DOHH2 (cell line): ENCODE measurements at regions not wholly inside any gene's neighbourhood (a gene's known extent, or its start where the extent isn't known, plus 50 kb on each side); places are given as distances from the start of the nearest gene placed in this dataset.

Experiments
- H3F3A ChIP-seq: fragments of 200-600 bp; sonication (generic), shearing (Covaris generic); 2 replicates; pipeline ENCODE4 v1.6.0; 2016; ENCODE audit warnings: antibody characterized with exemption, mild to moderate bottlenecking; ENCODE audit not compliant: control insufficient read depth, insufficient read depth
- H3K27ac ChIP-seq: fragments of 200-600 bp; sonication (generic); 2 replicates; pipeline ENCODE4 v1.5.1; 2014; ENCODE audit warnings: low read depth, mild to moderate bottlenecking, low read length, moderate library complexity
- H3K27me3 ChIP-seq: fragments of 200-600 bp; sonication (generic); 2 replicates; pipeline ENCODE4 v1.6.1; 2014; ENCODE audit warnings: mild to moderate bottlenecking, low read length, mixed read lengths; ENCODE audit not compliant: control insufficient read depth
- H3K36me3 ChIP-seq: fragments of 200-600 bp; sonication (generic); 2 replicates; pipeline ENCODE4 v1.6.1; 2014; ENCODE audit warnings: mild to moderate bottlenecking, low read length, moderate library complexity, mixed read lengths; ENCODE audit not compliant: control insufficient read depth
- H3K4me1 ChIP-seq: fragments of 200-600 bp; sonication (generic); 2 replicates; pipeline ENCODE4 v1.6.1; 2014; ENCODE audit warnings: mild to moderate bottlenecking, low read length, mixed read lengths; ENCODE audit not compliant: control insufficient read depth
- H3K4me2 ChIP-seq: fragments of 200-600 bp; sonication (generic); 2 replicates; pipeline ENCODE4 v1.6.0; 2014; ENCODE audit warnings: mild to moderate bottlenecking, low read length, moderate library complexity
- H3K4me3 ChIP-seq: fragments of 200-600 bp; sonication (generic); 2 replicates; pipeline ENCODE4 v1.5.1; 2014; ENCODE audit warnings: mild to moderate bottlenecking, low read length, mixed read lengths
- H3K79me2 ChIP-seq: fragments of 200-600 bp; sonication (generic); 2 replicates; pipeline ENCODE4 v1.6.1; 2014; ENCODE audit warnings: mild to moderate bottlenecking, low read length, mixed read lengths; ENCODE audit not compliant: control insufficient read depth
- H3K9me2 ChIP-seq: fragments of 200-600 bp; sonication (generic); replicated peaks from 2 replicates; pipeline ENCODE4 v1.6.1; 2014; ENCODE audit warnings: mild to moderate bottlenecking, low read length, mixed read lengths; ENCODE audit not compliant: control insufficient read depth
- H3K9me3 ChIP-seq: fragments of 200-600 bp; sonication (generic); 2 replicates; pipeline ENCODE4 v1.6.1; 2014; ENCODE audit warnings: antibody characterized with exemption, low read length, mixed read lengths; ENCODE audit not compliant: control insufficient read depth, insufficient read depth
- H4K20me1 ChIP-seq: fragments of 200-600 bp; sonication (generic); 2 replicates; pipeline ENCODE4 v1.6.0; 2014; ENCODE audit warnings: low read depth, mild to moderate bottlenecking, antibody characterized with exemption, low read length, moderate library complexity; ENCODE audit not compliant: control insufficient read depth, insufficient read depth
- CTCF ChIP-seq: fragments of 200-600 bp; sonication (generic); IDR thresholded peaks from one replicate; pipeline ENCODE4 v1.5.1; 2014; ENCODE audit warnings: antibody characterized with exemption, mild to moderate bottlenecking, low read depth, low read length; ENCODE audit not compliant: poor library complexity, severe bottlenecking
- EZH2phosphoT487 ChIP-seq: fragments of 200-600 bp; sonication (generic); IDR thresholded peaks from 2 replicates; pipeline ENCODE4 v1.6.1; 2017; ENCODE audit warnings: borderline replicate concordance, mild to moderate bottlenecking, antibody characterized with exemption, low read length, moderate library complexity, mixed read lengths

GRCh38 chr2:181174611-181175580 is 194.5 kb downstream of the UBE2E3 start:
- Histone ChIP-seq H3K36me3 (no peaks in the 10 kb centered on the region), H3K27ac (no peak overlapping the region), H3K27me3 (no peaks in the 10 kb centered on the region), H3K79me2 (no peaks in the 10 kb centered on the region), H3K9me2 (no peaks in the 10 kb centered on the region), H3K4me3 (no peak overlapping the region), H3K4me2 (no peak overlapping the region), H3F3A (no peaks in the 10 kb centered on the region), H3K9me3 (no peaks in the 10 kb centered on the region), H4K20me1 (no peaks in the 10 kb centered on the region), H3K4me1 (no peaks in the 10 kb centered on the region)
- no peak for TF ChIP-seq EZH2phosphoT487
- no peak for TF ChIP-seq CTCF

GRCh38 chr2:181176540-181176939 is 196.1 kb downstream of the UBE2E3 start:
- H3K4me3 ChIP-seq: no peak overlapping the region
- H3K27me3 ChIP-seq: no peaks in the 10 kb centered on the region
- no peaks in the 10 kb centered on the region for H3F3A ChIP-seq
- no peak for TF ChIP-seq EZH2phosphoT487
- TF ChIP-seq CTCF: no peak
- no peaks in the 10 kb centered on the region for H3K36me3 ChIP-seq
- no peaks in the 10 kb centered on the region for H4K20me1 ChIP-seq
- H3K9me3 ChIP-seq: no peaks in the 10 kb centered on the region
- H3K9me2 ChIP-seq: no peaks in the 10 kb centered on the region
- H3K4me1 ChIP-seq: no peaks in the 10 kb centered on the region
- no peak overlapping the region for H3K4me2 ChIP-seq
- no peaks in the 10 kb centered on the region for H3K79me2 ChIP-seq
- no peak overlapping the region for H3K27ac ChIP-seq

GRCh38 chr2:181177376-181177775 is 197.0 kb downstream of the UBE2E3 start:
- no peaks in the 10 kb centered on the region for H3K27me3 ChIP-seq
- TF ChIP-seq EZH2phosphoT487 (no peak), CTCF (no peak)
- no peaks in the 10 kb centered on the region for H3K9me2 ChIP-seq
- no peak overlapping the region for H3K27ac ChIP-seq
- no peak overlapping the region for H3K4me2 ChIP-seq
- H3K9me3 ChIP-seq: no peaks in the 10 kb centered on the region
- no peaks in the 10 kb centered on the region for H3K4me1 ChIP-seq
- H3K79me2 ChIP-seq: no peaks in the 10 kb centered on the region
- H3K4me3 ChIP-seq: no peak overlapping the region
- H4K20me1 ChIP-seq: no peaks in the 10 kb centered on the region
- no peaks in the 10 kb centered on the region for H3K36me3 ChIP-seq
- H3F3A ChIP-seq: no peaks in the 10 kb centered on the region
